ENCODE measurements at regions not wholly inside any gene's neighbourhood (a gene's known extent, or its start where the extent isn't known, plus 50 kb on each side); places are given as distances from the start of the nearest gene placed in this dataset.

- H3K27me3 ChIP-seq: no peaks in the 10 kb centered on the region
- H3K27ac ChIP-seq: no peak overlapping the region
- no peaks in the 10 kb centered on the region for H3K36me3 ChIP-seq
- H3K4me3 ChIP-seq: no peak overlapping the region
- intact Hi-C loops (cut with DNase I): no loop called here
- TF ChIP-seq CTCF (IDR thresholded peaks at IDR 0.05): no peak
- no peaks in the 10 kb centered on the region for H3K9me3 ChIP-seq
- no peaks in the 10 kb centered on the region for H3K4me1 ChIP-seq
- DNase-seq (ENCODE audit: low spot score in 2 of 2): no peak
Measured at GRCh38 chr2:150159300-150159699, 328.2 kb downstream of the RND3 start.

GRCh38 chr2:150156876-150157275 lies 330.6 kb downstream of the RND3 start:
- Histone ChIP-seq H3K4me3 (no peak overlapping the region), H3K36me3 (no peaks in the 10 kb centered on the region), H3K27me3 (no peaks in the 10 kb centered on the region), H3K4me1 (no peaks in the 10 kb centered on the region), H3K9me3 (no peaks in the 10 kb centered on the region), H3K27ac (no peak overlapping the region)
- intact Hi-C loops (cut with DNase I): no loop called here
- DNase-seq (ENCODE audit: low spot score in 2 of 2): no peak
- no peak for TF ChIP-seq CTCF (IDR thresholded peaks at IDR 0.05)

- no peaks in the 10 kb centered on the region for H3K36me3 ChIP-seq
- no peaks in the 10 kb centered on the region for H3K27me3 ChIP-seq
- no peak for TF ChIP-seq CTCF (IDR thresholded peaks at IDR 0.05)
- intact Hi-C loops (cut with DNase I): no loop called here
- no peak for DNase-seq (ENCODE audit: low spot score in 2 of 2)
- no peaks in the 10 kb centered on the region for H3K9me3 ChIP-seq
- H3K4me3 ChIP-seq: no peak overlapping the region
- no peak overlapping the region for H3K27ac ChIP-seq
- no peaks in the 10 kb centered on the region for H3K4me1 ChIP-seq
Measured at GRCh38 chr2:150156415-150156814, 331.1 kb downstream of the RND3 start.

GRCh38 chr2:150154308-150154797 lies 333.1 kb downstream of the RND3 start:
- H3K9me3 ChIP-seq: no peaks in the 10 kb centered on the region
- no peaks in the 10 kb centered on the region for H3K4me1 ChIP-seq
- no peak overlapping the region for H3K4me3 ChIP-seq
- no peaks in the 10 kb centered on the region for H3K36me3 ChIP-seq
- H3K27ac ChIP-seq: no peak overlapping the region
- no peak for DNase-seq (ENCODE audit: low spot score in 2 of 2)
- no peak for TF ChIP-seq CTCF (IDR thresholded peaks at IDR 0.05)
- H3K27me3 ChIP-seq: no peaks in the 10 kb centered on the region
- intact Hi-C loops (cut with DNase I): no loop called here

GRCh38 chr2:150153646-150154307 lies 333.7 kb downstream of the RND3 start:
- H3K27ac ChIP-seq: no peak overlapping the region
- intact Hi-C loops (cut with DNase I): no loop called here
- H3K4me1 ChIP-seq: no peaks in the 10 kb centered on the region
- no peaks in the 10 kb centered on the region for H3K9me3 ChIP-seq
- H3K36me3 ChIP-seq: no peaks in the 10 kb centered on the region
- no peak for DNase-seq (ENCODE audit: low spot score in 2 of 2)
- no peak for TF ChIP-seq CTCF (IDR thresholded peaks at IDR 0.05)
- H3K4me3 ChIP-seq: no peak overlapping the region
- no peaks in the 10 kb centered on the region for H3K27me3 ChIP-seq

GRCh38 chr2:150152230-150152629 lies 335.2 kb downstream of the RND3 start:
- no peaks in the 10 kb centered on the region for H3K27me3 ChIP-seq
- DNase-seq (ENCODE audit: low spot score in 2 of 2): no peak
- no peaks in the 10 kb centered on the region for H3K36me3 ChIP-seq
- H3K27ac ChIP-seq: no peak overlapping the region
- no peaks in the 10 kb centered on the region for H3K4me1 ChIP-seq
- TF ChIP-seq CTCF (IDR thresholded peaks at IDR 0.05): no peak
- no peak overlapping the region for H3K4me3 ChIP-seq
- peaks cover 0 to 2% of the 10 kb centered on the region in 2 donors for H3K9me3 ChIP-seq
- intact Hi-C loops (cut with DNase I): no loop called here
